ENCODE measurements at regions not wholly inside any gene's neighbourhood (a gene's known extent, or its start where the extent isn't known, plus 50 kb on each side); places are given as distances from the start of the nearest gene placed in this dataset.
"Not testable (repeated sequence)": the region's sequence is repeated elsewhere in the genome, so short reads cannot be mapped to it uniquely, and the experiment has no call there.

DNA sequence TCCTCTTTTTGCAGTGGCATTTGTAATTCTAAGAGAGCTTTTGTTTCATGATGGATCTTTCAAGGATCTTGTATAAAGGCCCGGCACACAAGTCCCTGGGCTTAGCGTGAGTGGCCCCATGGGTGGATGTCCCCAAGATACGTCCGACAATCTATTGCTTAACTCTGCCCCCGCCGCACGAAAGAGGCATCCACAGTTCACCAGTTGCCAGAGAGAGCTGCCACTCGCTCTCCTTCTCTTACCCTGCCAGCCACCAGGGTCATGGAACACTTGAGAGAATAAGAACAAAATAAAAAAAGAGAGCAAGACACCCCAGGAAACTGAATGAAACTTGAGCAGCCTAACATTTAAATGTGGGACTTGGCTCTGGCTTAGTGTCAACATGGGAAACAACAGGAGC lies 92.3 kb downstream of the CTAGE1 start:
- DNase-seq = no peak

DNA sequence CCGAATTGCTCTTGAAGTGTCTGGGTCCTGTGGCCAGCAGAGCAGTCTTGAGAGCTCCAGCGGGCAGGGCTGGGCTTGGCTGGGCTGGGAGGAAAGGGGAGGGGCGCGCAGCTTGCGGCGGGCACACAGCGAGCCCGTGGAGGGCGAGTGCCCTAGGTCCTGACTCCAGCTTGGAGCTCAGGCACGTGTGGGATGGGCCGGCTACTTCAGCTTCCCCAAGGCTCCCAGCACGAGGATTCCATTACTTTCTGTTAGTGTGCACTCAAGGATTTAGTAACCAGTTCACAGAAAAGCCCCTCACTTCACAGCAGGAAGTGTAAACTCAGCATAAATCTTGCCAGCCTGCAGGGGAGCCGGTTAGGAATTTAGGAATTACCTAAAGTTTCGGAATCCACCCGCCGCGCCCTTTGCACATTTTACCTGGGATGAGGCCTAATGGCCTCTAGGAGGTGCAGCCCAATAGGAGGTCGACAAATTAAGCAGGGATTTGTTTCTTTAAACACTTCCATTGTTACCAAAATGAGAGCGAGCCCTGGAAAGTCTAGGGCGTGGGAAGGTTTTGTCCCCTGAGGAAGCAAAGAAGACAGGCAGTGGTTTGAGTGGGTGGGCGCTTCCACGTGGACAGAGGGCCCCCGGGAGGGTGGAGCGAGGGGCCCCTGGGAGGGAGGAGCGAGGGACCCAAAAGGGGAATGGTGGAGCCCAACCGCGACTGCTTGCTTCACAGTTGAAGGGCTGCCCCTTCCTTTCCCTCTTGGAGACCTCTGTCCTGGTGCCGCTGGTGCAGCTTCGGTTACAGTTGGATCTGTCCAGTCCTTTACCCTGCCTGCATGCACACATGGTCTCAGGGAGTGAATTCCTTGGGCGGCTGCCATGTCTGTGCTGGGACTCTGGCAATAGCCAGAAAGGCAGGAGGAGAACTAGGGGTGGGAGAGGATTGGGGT lies 93.3 kb downstream of the CTAGE1 start:
- no peak for DNase-seq

DNA sequence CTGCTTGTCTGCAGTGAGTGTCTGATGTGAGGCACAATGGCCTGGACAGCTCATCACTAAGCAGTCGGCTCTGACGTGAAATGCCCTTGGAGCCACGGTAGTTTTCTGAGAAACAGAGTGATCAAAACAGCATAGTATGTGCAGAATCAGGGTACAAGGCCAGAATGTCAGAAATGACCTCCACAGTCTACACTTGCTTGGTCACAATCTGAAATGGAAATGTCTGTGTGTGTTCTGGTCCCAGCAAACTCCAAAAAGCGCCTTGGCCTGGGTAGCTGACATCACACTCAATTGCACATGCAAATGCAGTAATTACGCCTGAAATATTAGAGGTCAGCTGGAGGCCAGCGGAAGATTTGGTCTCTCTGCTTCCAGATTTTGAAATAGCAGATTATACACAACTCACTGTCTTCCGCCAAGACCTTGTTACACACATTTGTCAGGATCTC lies 95.4 kb downstream of the CTAGE1 start:
- no peak for DNase-seq

DNA sequence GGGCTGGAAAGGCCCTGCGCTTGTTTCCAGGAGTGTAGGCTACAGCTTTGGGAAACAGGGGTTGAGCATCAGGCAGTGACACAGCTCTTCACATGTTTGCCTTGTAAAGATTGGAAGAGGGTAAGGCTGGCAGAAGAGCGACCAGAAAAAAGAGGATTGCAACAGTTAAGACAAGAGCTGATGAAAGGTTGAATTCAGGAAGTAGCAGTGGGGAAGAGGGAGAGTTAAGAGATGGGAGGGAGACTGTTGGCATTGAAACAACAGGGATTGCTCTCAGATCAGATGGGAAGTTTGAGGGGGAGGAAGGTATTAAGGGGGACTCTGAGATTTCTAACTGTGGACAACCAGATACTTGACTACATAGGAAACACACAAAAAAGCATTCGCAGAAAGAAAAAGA lies 96.9 kb downstream of the CTAGE1 start:
- no peak for DNase-seq

DNA sequence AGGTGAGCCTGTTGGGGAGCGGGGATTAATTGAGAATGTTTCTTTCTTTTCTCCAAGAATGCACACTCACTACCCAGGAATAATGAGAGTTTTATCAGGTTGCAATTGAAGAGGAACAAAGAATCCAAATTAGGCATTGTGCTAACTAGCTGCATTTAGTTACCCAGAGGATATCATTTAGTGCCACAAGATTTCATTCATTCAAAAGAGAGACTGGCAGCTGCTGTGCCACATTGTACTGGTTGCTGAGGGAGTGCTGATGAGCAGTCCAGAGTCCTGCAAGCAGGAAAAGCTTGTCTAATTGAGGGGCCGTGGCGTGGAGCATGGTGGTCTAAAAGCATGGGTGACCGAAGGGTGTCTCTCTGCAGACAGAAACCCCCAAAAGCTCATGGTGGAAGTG lies 97.6 kb downstream of the CTAGE1 start:
- no peak for DNase-seq

DNA sequence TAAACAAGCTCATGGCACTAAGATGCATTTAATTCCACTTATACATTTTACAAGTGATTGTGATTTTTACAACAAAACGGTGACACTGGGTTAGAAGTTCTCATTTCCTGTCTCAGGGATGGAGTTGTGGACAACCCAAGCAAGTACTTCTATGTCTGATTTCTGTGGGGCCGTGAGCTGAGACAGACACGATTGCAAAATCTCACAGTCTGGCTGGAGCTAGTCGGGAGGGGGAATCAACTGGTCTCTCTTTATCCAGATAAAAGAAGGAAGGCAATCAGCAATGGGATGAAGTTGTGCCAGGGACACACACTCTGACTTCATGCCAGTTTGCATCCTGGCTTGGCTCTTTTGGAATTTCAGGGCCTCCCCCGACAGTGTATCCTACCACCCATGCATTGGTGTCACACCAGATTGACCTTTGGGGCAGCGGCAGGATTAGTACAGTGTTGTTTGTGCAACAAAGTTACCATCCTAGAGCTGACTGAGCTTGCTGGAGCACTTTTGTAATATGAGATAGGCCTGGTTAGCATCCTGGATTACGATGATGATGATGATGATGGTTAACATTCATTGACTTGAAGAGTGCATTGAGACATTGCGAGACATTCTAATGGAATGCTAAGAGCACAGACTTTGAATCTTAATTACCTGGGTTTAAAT lies 98.8 kb downstream of the CTAGE1 start:
- DNase-seq = no peak

DNA sequence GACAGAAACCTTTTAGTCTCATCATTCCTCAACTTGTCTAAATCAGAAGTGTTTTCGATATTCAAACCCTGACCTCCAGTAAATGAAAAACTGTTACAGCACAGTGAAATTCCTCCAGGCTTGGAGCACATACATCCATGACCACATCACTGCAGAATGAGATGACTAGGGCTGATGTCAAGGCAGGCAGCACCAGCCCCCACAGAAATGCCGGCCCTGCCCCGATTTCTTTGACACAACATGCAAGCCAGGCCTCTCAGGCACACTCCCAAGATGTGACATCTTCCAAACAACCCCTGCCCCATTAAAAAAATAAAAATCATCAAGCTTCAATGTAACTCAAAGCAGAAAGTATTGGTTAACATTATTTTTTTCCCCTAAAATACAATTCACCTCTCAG lies 103.3 kb downstream of the CTAGE1 start:
- no peak for DNase-seq

DNA sequence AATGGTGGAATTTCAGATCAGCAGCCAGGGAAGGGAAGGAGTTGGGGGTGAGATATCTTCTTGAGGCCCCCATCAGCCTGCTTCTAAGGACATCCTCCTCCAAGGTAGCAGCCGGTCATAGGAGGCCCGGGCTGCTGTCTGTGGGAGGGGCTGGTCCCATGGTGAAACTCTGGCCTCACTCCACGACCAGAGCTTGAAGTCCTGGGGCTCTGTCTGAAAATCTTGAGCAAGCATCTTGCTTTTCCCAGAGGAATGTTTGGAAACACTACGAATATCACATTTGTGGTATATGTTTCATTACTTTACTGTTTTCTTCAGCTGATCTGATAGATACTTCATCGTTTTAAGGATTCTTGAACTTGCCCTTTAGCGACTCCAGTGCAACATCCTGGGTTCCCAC lies 103.7 kb downstream of the CTAGE1 start:
- DNase-seq = no peak

DNA sequence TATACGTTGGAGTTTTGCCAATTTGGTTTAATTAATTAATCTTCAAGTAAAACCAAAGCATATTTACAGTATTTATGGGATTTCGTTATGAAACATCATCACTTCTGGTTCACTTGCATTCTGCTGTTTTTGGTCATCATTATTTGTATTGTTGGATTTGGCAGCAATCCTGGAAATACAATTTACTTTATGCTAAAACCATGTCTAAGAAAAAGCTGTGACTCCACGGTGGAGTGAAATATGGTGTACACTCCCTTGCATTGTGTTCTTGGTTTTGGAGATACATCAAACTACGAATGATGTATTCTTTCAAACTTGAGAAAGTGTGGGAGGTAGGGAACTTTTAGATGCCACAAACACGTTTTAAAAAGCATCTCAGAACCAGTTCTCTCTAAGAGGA lies 106.4 kb downstream of the CTAGE1 start:
- no peak for DNase-seq

DNA sequence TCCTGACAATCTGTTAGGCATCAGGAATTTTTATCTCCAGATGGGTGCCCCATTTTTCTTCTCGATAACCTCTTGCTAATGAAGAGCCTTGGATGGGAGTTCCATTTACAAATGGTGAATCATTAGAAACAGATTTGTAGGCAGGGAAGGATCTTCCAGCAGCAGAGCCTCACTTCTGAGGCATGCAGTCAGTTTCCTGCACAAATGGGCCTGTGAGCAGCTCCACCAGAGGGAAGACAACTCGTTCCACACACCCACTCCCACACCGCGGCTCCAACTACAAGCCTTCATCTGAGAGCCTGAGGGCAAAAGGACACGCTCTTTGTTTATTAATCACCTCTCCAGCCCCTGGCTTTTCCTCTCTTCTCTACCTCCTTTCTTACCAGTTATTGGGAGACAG lies 108.5 kb downstream of the CTAGE1 start:
- DNase-seq = no peak

DNA sequence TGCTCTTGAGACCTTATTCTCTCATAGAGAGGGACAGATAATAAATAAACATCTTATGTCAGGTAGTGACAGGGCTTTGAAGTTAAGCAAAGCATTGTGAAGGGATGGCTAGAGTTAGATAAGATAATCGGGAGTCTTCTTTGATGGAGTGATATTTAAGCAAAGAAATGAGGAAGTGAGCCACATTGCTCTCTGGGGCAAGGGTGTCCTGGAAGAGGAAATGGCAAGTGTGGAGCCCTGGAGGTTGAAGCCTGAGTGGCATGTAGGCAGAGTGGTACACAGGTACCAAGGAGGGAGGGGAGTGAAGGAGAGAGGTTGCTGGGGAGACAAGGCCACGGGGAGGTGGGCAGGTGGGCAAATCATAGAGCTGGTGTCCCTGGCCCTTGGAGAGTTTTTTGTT lies 110.2 kb downstream of the CTAGE1 start:
- no peak for DNase-seq

DNA sequence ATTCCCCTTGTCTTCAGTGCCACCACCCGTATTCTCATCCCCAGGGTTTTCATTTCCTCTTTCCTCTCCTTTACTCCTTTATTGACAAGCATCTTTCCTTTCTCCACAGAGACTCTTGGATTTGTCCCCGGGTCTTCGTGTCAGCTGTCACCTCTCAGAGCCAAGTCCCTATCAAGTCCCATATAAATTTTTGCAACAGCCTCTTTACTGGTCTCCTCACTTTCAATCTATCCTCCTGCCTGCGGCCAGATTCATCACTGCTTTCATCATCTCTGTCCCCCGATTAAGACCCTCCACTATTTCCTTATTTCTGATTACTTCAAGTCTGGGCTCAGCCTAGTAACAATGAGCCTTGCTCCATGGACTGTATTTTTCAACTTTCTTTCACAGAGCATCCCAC lies 113.8 kb downstream of the CTAGE1 start:
- DNase-seq = no peak

DNA sequence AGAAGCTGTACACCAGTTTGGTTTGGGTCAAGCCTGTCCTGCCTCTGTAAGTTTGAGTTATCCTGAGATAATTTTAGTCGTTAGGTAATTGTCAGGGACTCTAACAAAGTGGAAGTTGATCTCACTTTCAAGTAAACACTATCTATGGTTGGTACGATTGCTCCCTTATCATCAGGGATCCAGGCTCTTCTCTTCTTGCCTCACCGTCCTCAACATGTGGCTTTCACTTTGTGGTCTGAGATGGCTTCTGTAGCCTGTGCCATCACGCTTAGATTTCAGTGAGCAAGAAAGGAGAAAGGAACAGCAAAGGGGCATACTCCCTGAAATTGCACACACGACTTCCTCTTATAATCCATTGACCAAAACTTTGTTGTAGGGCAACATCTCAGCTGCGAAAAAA lies 115.6 kb downstream of the CTAGE1 start:
- DNase-seq = no peak

DNA sequence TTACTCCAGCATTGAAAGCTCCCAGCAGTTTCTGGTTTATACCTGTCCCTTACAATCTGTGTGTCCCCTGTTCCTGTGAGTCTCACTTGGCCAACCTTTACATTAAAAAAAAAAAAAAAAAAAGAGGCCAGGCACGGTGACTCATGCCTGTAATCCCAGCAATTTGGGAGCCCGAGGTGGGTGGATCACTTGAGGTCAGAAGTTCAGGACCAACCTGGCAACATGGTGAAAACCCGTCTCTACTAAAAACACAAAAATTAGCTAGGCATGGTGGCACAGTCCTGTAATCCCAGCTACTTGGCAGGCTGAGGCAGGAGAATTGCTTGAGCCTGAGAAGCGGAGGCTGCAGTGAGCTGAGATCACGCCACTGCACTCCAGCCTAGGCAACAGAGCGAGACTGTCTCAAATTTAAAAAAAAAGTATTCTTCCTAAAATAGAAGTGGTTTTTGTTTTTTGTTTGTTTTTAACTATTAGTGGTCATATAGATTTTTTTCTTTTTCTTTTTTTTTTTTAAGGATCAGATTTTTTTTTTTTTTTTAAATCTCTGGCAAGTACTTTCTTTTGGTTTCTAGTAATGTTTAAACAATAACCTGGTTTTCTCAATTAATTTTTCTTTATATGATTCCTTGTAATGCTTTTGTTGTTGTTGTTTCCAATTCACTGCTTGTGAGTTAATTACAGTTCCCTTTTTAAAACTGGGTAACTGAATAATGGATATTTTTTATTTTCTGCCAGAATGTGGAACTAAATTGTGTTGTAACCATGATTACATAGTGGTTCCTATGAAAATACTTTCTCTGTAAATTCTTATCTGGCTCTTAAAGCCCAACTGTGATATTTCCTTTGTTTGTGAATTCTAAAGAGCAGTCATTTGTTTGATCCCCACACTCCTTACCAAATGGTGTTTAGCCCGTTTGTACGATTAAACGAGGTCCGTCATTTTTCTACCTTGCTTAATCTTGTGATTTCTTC lies 116.8 kb downstream of the CTAGE1 start:
- DNase-seq = no peak

DNA sequence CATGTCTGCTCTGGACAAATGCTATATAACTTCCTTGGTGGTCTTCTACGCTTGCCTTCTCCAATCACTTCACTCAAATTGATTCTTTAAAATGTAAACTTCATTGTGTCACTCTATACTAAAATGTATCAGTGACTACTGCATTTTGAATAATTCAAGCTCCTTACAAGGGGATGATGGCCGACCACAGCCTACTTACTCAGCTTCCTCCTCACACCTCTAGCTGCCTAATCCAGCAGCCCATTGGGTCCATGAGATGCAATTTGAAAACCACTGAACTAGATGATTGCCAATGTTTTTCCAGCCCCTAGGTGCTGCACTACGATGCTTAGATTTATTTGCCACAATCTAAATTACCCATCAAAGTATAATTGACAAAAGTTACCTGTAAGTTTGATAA lies 120.7 kb downstream of the CTAGE1 start:
- no peak for DNase-seq

DNA sequence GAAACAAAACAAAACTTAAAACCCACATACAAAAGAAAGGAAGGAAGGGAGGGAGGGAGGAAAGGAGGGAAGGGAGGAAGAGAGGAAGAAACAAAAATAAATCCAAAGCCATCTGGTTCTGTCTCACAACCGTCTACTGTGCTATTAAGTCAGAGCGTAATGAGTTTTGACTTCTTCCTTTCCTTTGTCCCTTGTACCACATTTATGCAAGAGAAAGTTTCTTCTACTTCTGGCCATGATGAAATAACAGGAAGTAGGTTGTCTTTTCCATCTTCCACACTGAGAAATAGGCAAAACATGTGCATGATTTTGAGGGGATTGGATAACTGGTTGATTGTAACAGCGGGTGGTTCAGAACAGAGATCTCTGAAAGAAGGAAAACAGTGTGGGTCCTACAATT lies 121.4 kb downstream of the CTAGE1 start:
- no peak for DNase-seq

DNA sequence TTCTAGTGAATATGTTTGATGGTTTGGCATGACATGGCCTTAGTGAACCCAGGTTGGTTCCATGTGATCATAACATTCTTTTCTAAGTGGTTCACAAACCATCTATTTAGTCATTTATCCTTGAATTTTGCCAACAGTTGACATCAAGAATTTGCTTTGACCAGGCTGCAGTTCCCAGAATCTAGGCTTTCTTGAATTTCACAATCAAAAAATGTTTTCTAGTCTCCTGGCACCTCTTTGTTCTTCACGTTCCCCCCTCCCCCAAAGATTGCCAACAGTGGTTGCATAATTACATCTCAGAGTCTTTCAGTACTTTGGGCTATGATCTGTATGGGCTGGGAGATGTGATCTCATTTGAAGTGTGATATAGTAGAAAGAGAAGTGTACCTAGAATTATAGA lies 124.0 kb downstream of the GATA6 start:
- no peak for DNase-seq

DNA sequence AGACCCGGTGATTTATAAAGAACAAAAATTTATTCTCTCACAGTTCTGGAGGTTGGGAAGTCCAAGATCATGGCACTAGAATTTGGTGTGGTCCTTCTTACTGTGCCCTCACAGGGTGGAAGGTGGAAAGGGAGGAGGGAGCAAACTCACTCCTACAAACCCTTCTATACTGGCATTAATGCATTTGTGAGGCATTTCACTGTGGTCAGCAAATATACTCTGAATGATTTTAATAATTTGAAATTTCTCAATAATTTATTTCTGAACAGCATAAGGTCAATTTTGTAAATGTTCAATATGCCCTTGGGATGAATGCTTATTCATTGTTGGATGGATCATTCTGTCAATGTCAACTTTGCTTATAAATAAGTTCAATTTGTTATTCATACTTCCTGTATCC lies 120.6 kb downstream of the GATA6 start:
- DNase-seq = no peak

DNA sequence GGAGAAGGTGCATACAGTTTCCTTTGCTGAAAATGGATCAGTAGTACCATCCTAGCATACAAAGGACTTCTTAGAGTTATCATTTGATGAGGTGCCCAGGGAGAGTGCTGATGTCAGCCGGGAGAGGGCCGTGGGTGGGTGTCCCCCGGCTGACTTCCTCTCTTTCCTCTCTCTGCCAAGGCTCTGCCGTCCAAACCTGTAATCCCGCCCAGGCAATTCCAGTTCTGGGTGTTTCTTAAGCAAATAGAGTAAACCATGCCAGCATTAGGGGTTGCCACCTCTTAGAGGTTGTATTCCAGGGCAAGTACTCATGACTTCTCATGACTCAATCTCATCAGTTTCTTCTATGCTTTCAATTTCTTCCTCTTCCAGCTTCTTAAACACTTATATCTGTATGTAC lies 117.2 kb downstream of the GATA6 start:
- DNase-seq = no peak

DNA sequence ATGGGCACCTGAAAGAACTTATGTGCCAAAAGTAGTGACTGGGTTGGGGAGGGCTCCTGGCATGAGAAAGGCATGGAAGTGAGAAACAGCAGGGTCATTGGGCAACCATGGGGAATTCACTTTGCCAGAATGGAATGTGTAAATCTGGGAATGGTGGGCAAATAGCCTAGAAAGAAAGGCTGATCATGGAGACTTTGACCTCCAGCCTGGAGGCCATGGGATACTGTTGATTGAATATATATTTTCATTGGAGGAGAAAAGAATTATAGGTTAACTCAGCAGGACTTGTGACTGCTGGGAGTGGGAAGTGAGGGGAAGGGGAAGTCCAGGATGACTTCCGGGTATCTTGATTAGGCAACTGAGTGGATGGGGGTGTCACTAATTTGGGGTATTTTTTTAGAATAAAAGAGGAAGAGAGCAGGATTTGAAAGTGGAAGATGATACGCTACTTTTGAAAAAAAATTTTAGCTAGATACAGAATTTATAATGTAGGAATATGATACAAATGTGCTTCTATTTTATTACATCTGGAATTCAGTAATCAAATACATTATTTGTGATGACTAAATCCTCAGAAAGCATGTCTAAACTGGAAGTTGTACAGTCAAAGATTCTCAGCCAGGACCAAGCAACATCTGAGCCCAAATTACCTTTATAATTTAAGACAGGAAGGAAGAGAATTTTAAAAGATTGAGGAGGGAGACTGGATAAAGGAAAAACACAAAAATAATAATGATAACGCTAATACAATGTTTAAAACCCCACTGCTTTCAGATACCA lies 116.2 kb downstream of the GATA6 start:
- no peak for DNase-seq

DNA sequence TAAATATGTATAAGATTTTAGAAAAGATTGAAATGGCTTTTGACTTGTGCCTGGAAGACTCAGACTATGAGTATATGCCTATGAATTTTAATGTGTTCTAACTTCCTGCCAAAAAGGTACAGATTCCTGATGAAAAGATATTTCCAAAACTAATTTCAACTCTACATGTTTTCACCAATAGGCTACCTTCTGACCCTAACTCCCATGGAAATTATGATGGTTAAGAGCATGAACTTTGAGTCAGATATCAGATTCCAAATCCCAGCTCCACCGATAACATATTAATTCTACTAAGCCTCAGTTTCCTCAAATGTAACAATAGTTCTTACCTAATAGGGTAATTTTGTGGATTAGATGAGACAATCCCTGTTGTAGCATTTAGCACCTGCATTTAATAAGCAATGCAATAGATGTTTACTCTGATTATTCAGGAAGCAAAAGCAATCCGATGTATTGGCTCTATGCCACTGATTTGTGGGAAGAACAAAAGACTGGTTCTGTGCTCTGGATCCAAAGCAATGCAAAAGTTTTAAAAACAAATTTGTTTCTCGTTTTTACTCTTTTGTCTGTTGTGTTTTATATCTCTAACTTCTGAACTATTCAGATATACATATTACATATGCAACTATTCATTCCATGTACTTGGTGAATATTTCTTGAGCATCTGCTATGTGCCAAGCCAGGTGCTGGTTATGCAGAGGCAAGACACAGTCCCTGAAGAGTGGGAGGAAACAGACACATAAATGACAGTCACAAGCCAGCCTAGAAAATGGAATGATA lies 115.4 kb downstream of the GATA6 start:
- DNase-seq = no peak

DNA sequence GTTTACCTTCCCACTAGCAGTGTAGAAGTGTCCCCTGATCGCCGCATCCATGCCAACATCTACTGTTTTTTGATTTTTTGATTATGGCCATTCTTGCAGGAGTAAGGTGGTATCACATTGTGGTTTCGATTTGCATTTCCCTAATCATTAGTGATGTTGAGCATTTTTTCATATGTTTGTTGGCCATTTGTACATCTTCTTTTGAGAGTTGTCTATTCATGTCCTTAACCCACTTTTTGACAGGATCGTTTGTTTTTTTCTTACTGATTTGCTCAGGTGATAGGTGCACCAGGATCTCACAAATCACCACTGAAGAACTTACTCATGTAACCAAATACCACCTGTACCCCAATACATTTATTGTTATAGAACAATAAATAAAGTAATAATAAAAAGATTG lies 114.5 kb downstream of the GATA6 start:
- not testable (repeated sequence) for DNase-seq
